ENCODE measurements at regions not wholly inside any gene's neighbourhood (a gene's known extent, or its start where the extent isn't known, plus 50 kb on each side); places are given as distances from the start of the nearest gene placed in this dataset.
"Not testable (repeated sequence)": the region's sequence is repeated elsewhere in the genome, so short reads cannot be mapped to it uniquely, and the experiment has no call there.

DNA sequence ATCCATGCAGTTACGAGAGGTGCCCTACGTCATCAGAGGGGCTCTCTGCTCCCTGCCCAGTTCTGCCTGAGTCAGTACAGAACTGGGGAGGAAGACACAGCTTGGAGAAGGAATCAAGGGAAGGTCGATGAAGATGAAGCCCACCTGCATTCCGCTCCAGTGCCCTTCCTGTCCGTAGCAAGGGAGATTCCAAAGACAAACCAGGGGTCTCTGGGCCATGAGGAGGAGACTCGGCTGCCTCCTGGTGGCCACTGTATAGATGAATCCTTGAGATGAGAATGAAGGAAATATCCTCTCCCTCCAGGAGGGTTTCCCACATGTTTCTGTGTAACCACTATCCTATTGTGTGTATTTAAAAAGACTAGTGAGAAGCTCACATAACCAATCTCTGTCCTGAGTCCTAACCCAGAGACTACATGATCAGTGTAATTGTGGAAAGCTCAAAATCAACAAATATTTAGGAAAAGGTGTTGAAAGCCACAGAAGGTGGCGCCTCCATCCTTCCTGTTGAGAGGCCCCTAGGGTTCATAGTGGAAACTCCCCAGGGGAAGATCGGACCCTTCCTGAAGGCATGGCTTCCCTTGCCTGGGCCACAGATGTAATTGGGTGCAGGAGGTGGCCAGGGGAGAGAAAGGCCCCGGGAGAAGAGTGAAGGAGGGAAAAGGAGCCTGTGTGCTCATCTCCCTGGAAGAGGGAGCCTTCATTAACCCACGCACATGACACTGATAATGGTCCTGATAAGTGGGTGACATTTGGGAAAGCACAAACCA, 67.0 kb upstream of the LYZL2 start:
- DNase-seq: not testable (repeated sequence)

DNA sequence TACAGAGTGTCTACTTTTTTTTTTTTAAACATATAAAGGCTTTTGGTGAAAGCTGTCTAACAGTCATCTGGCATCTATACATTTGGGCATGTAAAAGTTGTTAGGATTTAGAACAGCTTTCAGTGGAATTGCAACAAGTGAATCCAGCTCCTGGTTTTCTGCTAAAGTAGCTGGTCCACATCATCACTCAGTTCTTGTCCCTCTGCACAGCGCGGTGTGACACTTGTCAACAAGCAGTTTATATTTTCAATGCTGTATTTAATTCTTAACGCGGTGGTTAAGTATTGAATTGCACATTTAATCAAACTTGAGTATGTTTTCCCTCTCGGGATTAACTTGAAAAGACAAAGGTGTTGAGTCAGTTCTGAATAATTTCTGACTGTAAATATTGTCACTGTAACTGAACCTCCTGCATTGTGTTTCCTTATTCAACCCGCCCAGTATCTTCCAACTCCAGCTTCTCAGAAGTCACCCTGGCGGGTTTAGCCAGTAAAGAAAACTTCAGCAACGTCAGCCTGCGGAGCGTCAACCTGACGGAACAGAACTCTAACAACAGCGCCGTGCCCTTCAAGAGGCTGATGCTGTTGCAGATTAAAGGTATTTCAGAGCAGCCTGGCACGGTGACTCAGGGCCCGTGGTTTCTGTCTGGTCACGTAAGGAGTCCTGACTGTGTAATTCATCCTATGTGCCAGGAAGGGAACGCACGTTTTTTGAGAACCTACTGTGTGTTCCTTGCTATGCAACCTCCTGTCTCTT, 66.1 kb upstream of the LYZL2 start:
- DNase-seq: not testable (repeated sequence)

DNA sequence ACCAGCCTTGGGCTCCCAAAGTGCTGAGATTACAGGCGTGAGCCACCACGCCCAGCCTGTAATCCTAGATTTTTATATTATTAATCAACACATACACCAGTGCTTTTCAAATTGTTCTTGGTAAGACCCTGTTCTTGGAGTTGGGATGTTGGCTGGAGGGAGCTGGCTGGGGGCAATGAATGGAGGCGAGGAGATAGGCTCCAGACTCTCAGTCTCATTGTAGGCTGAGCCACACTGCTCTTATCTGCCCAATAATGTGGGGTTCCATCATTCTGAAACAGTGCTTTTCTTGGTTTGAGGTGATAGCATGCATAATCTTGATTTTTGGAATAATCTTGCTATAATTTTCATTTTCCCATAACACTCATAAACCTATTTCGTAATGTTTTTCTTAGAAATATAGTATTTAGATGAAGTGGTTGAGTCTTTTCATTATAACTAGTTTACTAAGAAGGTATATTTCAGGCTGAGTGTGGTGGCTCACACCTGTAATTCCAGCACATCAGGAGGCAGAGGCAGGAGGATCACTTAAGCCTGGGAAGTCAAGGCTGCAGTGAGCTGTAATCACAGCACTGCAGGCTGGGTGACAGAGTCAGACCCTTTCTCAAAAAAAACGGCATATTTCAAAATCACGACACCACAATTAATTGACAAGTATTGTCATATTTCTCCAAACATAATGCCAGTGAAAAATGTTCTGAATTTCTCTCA, 65.1 kb upstream of the LYZL2 start:
- no peak for DNase-seq

DNA sequence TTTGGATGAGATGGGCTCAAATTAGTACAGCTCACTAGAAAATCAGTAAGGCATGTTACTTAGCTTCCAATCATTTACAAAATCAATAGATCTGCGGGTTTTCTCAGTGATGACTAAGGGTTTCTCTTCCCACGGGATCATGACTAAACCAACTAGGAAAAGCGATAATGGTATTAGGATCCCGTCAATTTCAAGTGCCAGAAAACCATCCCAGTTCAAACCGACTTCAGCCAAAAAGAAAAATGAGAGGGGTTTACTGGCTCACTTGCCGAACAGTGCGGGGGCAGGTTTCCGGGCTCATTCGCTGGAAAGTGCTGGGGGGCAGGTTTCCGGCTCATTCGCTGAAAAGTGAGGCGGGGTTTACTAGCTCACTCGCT, 62.1 kb upstream of the LYZL2 start:
- DNase-seq: no peak

DNA sequence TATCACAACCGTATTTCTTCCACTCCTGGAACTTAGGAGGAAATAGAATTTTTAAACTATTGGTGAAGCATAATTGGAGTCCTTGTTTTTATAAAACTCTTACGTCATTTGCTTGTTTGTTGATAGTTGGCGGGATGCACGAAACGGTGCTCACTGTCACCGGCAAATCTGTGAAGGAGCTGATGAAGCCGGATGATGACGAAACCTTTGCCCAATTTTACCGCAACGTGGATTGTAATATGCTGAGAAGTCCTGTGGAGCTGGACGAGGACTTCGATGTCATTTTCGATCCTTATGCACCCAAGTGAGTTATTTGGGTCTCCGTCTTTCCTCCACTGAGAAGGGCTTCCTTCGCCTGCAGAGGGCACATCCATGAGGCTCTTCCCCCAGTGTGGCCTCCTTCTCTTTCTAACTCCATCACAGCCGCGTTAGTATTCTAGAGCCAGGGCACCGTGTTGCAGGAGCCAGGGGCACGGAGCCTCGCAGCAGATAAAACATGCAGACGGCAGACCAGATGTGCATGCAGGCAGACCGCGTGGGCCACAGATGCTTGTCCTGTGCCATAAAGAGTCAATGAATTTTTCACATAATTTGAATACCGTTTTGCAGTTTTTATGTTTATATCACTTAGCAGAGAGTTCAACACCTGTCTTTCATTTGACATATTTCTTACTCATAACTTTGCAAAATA, 61.5 kb upstream of the LYZL2 start:
- DNase-seq: not testable (repeated sequence)

DNA sequence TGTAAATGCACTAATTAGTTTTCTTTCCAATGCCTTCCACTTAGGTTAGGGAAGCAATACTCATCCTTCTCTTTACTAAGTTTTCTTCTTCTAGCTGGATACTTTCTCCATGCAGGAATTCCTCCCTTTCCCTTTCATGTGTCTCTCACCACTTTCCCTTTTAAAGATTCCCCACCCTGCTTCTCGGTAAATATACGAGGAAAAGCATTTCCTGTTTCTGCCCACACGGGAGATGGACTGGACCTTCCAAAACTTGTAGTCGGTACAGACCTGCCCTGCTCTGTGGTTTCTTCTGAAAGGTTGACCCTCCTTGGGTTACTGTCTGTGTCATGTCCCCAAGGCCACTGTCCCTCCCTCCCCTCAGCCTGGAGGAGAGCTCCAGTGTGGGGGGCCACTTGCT, 58.9 kb upstream of the LYZL2 start:
- DNase-seq: no peak

DNA sequence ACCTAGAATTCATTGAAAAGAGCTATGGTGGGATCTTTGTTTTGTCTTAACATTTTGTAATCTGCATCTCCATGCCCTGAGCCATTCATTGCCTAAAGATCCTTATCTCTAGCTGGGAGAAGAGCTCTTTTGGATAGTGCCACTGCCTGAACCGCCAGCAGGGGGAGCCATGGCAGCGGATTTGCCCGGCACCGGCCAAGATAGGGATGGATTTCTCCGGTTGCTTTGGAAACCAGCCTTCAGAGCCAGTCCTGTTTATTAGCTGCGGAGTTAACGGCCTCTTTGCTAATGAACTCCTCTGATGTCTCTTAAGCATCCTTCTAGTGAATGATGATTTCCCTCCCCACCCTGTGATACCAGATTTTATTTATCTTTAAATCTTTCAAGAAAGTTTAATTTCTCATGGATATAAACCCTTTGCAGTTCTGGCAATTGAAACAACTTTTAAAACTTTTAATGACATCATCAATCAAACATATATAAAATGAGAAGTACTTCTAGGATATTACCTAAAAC, 58.2 kb upstream of the LYZL2 start:
- peak; percentile 83 for DNase-seq

DNA sequence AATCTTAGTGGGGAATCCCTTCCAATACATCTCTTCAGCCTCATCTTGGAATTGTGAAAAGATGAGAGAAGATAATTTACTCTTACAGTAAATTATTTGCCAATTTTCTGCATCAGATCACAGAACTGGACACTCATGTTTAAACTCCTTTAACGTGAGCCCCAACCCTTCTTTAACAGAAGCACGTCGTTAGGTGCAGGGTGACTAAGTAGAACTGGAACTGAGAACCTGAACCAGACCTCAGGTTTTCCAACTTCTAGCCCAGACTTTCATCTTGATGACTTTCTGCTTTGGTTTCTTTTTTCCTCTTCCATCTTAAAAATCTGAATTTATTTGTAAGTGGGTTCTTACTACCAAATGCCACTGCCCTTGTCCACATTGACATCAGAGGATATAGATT, 57.2 kb upstream of the LYZL2 start:
- DNase-seq: no peak

DNA sequence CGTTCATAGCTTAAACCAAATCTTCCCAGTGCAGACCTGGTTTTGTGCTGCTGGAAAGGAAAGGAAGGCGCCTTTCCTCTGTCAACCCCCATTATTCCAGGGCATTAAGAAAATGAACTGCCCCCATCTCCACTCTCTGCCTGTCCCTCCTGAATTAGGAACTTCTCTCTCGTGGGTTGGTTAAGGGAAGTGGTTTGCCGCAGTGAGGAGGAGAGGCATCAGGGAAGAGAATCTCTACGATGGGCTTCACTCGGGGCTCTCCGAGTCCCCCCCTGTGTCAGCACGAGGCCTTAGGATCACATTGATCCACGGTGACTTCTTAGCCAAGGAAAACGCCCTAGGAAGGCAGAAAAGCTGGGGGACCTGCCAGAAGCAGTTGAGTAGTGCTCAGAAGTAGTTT, 53.9 kb upstream of the LYZL2 start:
- DNase-seq: peak; percentile 42

DNA sequence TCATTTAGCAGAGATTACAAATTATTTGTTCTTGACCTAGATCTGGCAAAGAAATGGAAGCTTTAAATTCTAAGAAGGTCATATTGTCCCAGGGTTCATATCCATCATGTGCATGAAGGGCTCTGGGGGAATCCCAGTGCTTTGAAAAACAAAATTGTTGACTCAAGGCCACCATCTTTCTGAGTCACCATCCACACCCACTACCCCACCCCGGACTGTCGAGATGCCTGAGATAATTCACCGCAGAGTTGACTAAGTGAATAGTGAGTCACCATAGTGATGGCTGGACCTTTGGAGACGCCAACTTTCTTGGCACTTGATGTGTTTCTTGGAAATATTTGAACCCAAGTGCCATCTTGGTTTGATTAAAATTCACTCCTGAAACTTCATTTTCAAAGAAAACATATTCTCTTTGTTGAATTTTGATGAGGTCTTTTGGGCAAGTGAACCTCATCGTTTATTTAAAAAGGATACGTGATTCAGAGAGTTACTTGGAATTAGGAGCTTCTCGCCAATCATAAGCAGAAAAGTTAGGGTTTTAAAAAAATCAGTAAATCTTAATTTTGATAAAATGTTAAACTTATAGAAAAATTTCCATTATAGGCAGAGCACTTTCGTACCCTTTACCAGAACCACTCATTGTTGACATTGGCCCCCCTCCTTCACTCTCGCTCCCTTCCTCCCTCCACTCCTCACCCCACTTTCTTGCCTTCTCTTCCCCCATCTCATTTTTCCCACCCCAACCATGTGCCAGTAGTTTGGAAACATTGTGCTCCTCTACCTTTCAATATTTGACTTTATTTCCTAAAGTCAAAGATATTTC, 53.0 kb upstream of the LYZL2 start:
- DNase-seq: peak; percentile 92

DNA sequence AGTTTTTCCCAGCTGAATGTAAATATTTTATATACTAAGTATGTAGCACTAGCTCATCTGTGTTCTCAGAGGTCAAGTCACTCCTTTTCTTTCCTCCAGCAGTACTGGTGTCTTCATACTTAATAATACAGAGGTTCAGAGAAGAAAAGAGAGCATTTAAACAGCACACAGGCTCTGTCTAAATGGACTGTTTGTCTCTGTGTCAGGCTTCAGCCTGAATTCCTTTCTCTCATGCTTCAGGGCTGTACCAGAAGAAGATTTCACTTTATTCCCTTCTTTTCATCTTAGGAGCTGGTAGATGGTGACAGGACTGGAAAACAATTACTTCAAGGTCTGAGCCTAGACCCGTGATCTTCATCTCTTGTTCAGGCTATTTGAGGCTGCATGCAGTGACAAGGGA, 51.4 kb upstream of the LYZL2 start:
- DNase-seq: no peak
